Osteoblast (primary cell): ENCODE measurements at regions not wholly inside any gene's neighbourhood (a gene's known extent, or its start where the extent isn't known, plus 50 kb on each side); places are given as distances from the start of the nearest gene placed in this dataset.
A peak's percentile ranks its signal among the peaks of the same experiment; 100 is the strongest.

Experiments
- DNase-seq: peaks from one replicate; pipeline ENCODE4 v3.0.0; 2011; ENCODE audit warnings: low spot score, mixed read lengths; ENCODE audit not compliant: insufficient read length; ENCODE audit errors: missing footprints
- H2AFZ ChIP-seq: 2 replicates; pipeline ENCODE4 v1.6.0; 2011; ENCODE audit warnings: mild to moderate bottlenecking, low read length
- H3K27ac ChIP-seq: 2 replicates; pipeline ENCODE4 v1.5.1; 2011; ENCODE audit warnings: mild to moderate bottlenecking, low read depth, low read length, moderate library complexity
- H3K27me3 ChIP-seq: 2 replicates; pipeline ENCODE4 v1.6.0; 2012; ENCODE audit warnings: mild to moderate bottlenecking, control low read depth, inconsistent platforms, low read length, moderate library complexity; ENCODE audit not compliant: insufficient read depth
- H3K36me3 ChIP-seq: 2 replicates; pipeline ENCODE4 v1.5.1; 2011; ENCODE audit warnings: mild to moderate bottlenecking, low read length, control low read depth, moderate library complexity; ENCODE audit not compliant: insufficient read depth
- H3K4me1 ChIP-seq: 2 replicates; pipeline ENCODE4 v1.5.1; 2011; ENCODE audit warnings: mild to moderate bottlenecking, low read length, control low read depth, moderate library complexity; ENCODE audit not compliant: insufficient read depth
- H3K4me2 ChIP-seq: 2 replicates; pipeline ENCODE4 v1.6.0; 2011; ENCODE audit warnings: mild to moderate bottlenecking, low read length; ENCODE audit not compliant: insufficient read depth
- H3K4me3 ChIP-seq: fragments of 200-600 bp; sonication (generic); 3 replicates; pipeline ENCODE4 v1.5.1; 2012; ENCODE audit warnings: mild to moderate bottlenecking, low read length, inconsistent platforms; ENCODE audit not compliant: insufficient read depth
- H3K79me2 ChIP-seq: 2 replicates; pipeline ENCODE4 v1.6.0; 2012; ENCODE audit warnings: mild to moderate bottlenecking, low read length, control low read depth, inconsistent platforms; ENCODE audit not compliant: insufficient read depth
- H3K9me3 ChIP-seq: 2 replicates; pipeline ENCODE4 v1.5.1; 2011; ENCODE audit warnings: low read depth, low read length, control low read depth
- H4K20me1 ChIP-seq: 2 replicates; pipeline ENCODE4 v1.6.0; 2012; ENCODE audit warnings: mild to moderate bottlenecking, low read length, control low read depth; ENCODE audit not compliant: insufficient read depth
- TF ChIP-seq, protein P1 (sequence below): IDR thresholded peaks from 2 replicates; pipeline ENCODE4 v1.5.1; 2011; ENCODE audit warnings: mild to moderate bottlenecking, low read depth, low read length, moderate library complexity; ENCODE audit errors: extremely low read depth

DNA sequence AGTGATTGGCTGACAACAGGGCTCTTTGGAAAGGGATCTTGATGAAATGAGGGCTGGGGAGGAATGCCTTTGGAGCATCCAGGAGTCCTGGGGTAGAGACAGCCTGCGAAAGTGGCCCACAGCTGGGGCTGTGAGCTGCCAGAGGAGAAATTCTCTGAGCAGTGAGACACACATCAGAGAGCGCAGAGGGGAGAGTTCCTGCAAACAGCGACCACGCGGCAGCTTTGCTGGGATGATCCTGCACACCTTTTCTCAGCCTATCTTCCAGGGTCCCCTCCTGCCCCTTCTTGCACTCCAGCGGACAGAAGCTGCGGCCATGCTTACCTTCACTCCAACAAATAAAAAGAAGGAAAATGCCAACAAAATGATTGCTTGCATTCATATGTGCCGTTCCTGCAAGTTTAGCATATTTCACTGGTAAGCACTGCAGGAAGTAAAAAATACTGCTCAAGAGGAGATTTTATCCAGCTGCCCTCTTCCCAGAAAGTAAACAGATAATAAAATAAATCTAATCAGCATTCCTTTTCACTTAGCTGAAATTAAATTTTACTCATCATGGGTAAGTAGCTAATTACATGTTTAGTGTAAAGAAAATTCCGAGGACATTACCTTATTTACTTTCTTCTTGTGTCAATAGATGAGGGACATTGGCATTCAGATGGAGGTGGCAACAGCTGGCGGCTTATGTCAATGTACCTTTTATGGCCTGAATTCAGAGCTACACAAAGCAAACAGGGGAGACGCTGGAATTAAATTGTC is 339.9 kb upstream of the ARID1B start:
- TF ChIP-seq, protein P1, sequence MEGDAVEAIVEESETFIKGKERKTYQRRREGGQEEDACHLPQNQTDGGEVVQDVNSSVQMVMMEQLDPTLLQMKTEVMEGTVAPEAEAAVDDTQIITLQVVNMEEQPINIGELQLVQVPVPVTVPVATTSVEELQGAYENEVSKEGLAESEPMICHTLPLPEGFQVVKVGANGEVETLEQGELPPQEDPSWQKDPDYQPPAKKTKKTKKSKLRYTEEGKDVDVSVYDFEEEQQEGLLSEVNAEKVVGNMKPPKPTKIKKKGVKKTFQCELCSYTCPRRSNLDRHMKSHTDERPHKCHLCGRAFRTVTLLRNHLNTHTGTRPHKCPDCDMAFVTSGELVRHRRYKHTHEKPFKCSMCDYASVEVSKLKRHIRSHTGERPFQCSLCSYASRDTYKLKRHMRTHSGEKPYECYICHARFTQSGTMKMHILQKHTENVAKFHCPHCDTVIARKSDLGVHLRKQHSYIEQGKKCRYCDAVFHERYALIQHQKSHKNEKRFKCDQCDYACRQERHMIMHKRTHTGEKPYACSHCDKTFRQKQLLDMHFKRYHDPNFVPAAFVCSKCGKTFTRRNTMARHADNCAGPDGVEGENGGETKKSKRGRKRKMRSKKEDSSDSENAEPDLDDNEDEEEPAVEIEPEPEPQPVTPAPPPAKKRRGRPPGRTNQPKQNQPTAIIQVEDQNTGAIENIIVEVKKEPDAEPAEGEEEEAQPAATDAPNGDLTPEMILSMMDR: no peak

DNA sequence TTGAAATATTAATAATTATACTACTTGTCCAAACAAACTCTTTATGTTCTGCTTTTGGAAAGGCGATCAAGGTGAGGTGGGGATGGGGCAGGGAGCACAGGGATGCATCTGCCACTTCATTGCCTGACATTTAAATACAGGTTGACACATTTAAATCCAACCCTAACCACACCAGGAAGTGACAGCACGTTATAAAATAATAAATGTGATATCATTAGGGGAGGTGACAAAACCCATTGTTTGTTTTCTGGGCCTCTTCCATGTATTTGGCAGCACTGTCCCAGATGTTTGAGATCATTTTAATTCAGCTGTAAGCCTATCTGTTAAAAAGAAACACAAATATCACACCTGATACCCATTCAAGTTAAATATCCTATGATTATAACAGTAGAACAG is 342.4 kb upstream of the ARID1B start:
- no peaks in the 10 kb centered on the region for H4K20me1 ChIP-seq
- no peak overlapping the region for H3K4me3 ChIP-seq
- no peaks in the 10 kb centered on the region for H3K4me1 ChIP-seq
- H3K79me2 ChIP-seq: no peaks in the 10 kb centered on the region
- TF ChIP-seq, protein P1: no peak
- no peak overlapping the region for H3K27ac ChIP-seq
- no peaks in the 10 kb centered on the region for H3K36me3 ChIP-seq
- DNase-seq: no peak
- no peak overlapping the region for H3K4me2 ChIP-seq
- H3K27me3 ChIP-seq: no peaks in the 10 kb centered on the region
- no peak overlapping the region for H2AFZ ChIP-seq
- no peaks in the 10 kb centered on the region for H3K9me3 ChIP-seq

More for the DNA sequence above, 339.9 kb upstream of the ARID1B start:
- no peaks in the 10 kb centered on the region for H3K9me3 ChIP-seq
- H2AFZ ChIP-seq: no peak overlapping the region
- H3K27me3 ChIP-seq: no peaks in the 10 kb centered on the region
- no peaks in the 10 kb centered on the region for H3K79me2 ChIP-seq
- H3K4me1 ChIP-seq: no peaks in the 10 kb centered on the region
- no peak overlapping the region for H3K4me3 ChIP-seq
- H3K27ac ChIP-seq: no peak overlapping the region
- no peaks in the 10 kb centered on the region for H4K20me1 ChIP-seq
- DNase-seq: no peak
- H3K36me3 ChIP-seq: no peaks in the 10 kb centered on the region
- H3K4me2 ChIP-seq: peak overlapping the region; percentile 15

DNA sequence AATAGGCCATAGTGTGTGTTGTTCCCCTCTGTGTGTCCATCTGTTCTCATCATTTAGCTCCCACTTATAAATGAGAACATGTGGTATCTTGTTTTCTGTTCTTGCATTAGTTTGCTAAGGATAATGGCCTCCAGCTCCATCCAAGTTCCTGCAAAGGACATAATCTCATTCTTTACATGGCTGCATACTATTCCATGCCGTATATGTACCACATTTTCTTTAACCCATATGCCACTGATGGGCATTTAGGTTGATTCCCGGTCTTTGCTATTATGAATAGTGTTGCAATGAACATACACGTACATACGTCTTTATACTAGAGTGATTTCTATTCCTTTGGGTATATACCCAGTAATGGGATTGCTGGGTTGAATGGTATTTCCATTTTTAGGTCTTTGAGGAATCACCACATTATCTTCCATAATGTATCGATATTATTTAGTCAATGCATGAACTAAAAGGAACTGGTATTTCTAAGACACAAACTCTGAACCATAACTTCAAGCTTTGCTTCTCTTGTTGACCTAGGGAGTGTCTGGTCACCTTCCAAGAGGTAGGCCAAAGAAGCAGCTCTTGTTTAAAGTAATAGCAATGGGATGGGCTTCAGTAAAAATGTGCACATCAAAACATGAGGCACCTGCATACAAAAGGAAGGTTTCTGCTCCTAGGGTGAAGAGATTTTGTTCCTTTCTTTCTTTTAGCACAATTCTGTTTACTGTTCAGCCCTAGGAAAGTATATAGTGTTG is 343.0 kb upstream of the ARID1B start:
- Histone ChIP-seq H3K9me3 (no peaks in the 10 kb centered on the region), H3K79me2 (no peaks in the 10 kb centered on the region), H3K36me3 (no peaks in the 10 kb centered on the region), H4K20me1 (no peaks in the 10 kb centered on the region), H3K27me3 (no peaks in the 10 kb centered on the region), H3K4me3 (no peak overlapping the region), H3K4me1 (no peaks in the 10 kb centered on the region), H3K4me2 (no peak overlapping the region), H2AFZ (no peak overlapping the region), H3K27ac (no peak overlapping the region)
- TF ChIP-seq, protein P1: no peak
- DNase-seq: no peak

DNA sequence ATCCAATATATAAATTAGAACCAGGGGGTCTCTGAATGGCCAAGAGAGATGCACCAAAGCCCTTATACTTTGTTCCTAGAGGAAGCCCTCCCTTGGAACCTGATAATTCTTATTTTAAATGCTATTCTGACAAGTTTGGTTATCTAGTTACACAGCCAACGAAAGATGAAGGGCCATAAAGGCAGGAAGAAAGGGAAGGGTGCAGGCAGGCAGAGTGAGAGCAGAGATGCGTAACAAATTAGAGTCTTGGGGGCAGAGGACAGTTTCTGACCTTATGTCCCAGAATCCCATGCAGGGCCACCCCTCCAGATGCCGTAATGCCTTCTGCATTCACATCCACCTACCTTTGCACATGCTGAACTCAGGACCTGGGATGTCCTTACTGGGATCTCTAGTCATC is 344.6 kb upstream of the ARID1B start:
- Histone ChIP-seq H3K36me3 (no peaks in the 10 kb centered on the region), H3K79me2 (no peaks in the 10 kb centered on the region), H3K4me2 (no peak overlapping the region), H3K27me3 (no peaks in the 10 kb centered on the region), H3K4me1 (no peaks in the 10 kb centered on the region), H2AFZ (no peak overlapping the region), H4K20me1 (no peaks in the 10 kb centered on the region), H3K27ac (no peak overlapping the region), H3K4me3 (no peak overlapping the region), H3K9me3 (no peaks in the 10 kb centered on the region)
- DNase-seq: no peak
- TF ChIP-seq, protein P1: no peak
